Neural cell (in vitro differentiated cells): ENCODE measurements at regions not wholly inside any gene's neighbourhood (a gene's known extent, or its start where the extent isn't known, plus 50 kb on each side); places are given as distances from the start of the nearest gene placed in this dataset.
A peak's percentile ranks its signal among the peaks of the same experiment; 100 is the strongest.

Experiments
- H2AFZ ChIP-seq: fragments of 200-600, 300-800 bp; sonication (generic), shearing (Covaris generic); 2 replicates; pipeline ENCODE4 v1.6.0; 2014; ENCODE audit warnings: low read depth, mild to moderate bottlenecking, antibody characterized with exemption, low read length, moderate library complexity
- H3F3A ChIP-seq: fragments of 200-600 bp; shearing (Covaris generic); 2 replicates; pipeline ENCODE4 v1.6.1; 2016; ENCODE audit warnings: mild to moderate bottlenecking, moderate library complexity, mixed read lengths, antibody characterized with exemption, low read length; ENCODE audit not compliant: insufficient read depth, poor library complexity, severe bottlenecking
- H3K27ac ChIP-seq: fragments of 200-600, 300-800 bp; sonication (generic), shearing (Covaris generic); 2 replicates; pipeline ENCODE4 v1.5.1; 2014; ENCODE audit warnings: mild to moderate bottlenecking, low read length, moderate library complexity
- H3K27me3 ChIP-seq: fragments of 300-800, 200-600 bp; sonication (generic), shearing (Covaris generic); 2 replicates; pipeline ENCODE4 v1.6.0; 2014; ENCODE audit warnings: mild to moderate bottlenecking, low read depth, low read length, moderate library complexity; ENCODE audit not compliant: insufficient read depth
- H3K36me3 ChIP-seq: fragments of 300-800, 200-600 bp; sonication (generic), shearing (Covaris generic); 2 replicates; pipeline ENCODE4 v1.5.1; 2014; ENCODE audit warnings: mild to moderate bottlenecking, antibody characterized with exemption, low read length, moderate library complexity; ENCODE audit not compliant: insufficient read depth
- H3K4me2 ChIP-seq: fragments of 300-800, 200-600 bp; sonication (generic), shearing (Covaris generic); 2 replicates; pipeline ENCODE4 v1.6.0; 2014; ENCODE audit warnings: mild to moderate bottlenecking, low read length
- H3K4me3 ChIP-seq: fragments of 300-800, 200-600 bp; sonication (generic), shearing (Covaris generic); 2 replicates; pipeline ENCODE4 v1.5.1; 2014; ENCODE audit warnings: mild to moderate bottlenecking, low read length, moderate library complexity
- H3K79me2 ChIP-seq: fragments of 200-600 bp; shearing (Covaris generic); replicated peaks from 2 replicates; pipeline ENCODE4 v1.6.0; 2014; ENCODE audit warnings: mild to moderate bottlenecking, low read length, moderate library complexity; ENCODE audit not compliant: insufficient read depth
- H3K9ac ChIP-seq: fragments of 300-800, 200-600 bp; sonication (generic), shearing (Covaris generic); 2 replicates; pipeline ENCODE4 v1.6.1; 2016; ENCODE audit warnings: mild to moderate bottlenecking, low read length, mixed read lengths
- H3K9me2 ChIP-seq: fragments of 200-600 bp; shearing (Covaris generic); 2 replicates; pipeline ENCODE4 v1.6.1; 2016; ENCODE audit warnings: mild to moderate bottlenecking, low read length, mixed read lengths; ENCODE audit not compliant: insufficient read depth
- H3K9me3 ChIP-seq: fragments of 200-600, 300-800 bp; sonication (generic), shearing (Covaris generic); 2 replicates; pipeline ENCODE4 v1.6.1; 2016; ENCODE audit warnings: mild to moderate bottlenecking, mixed run types, low read length, moderate library complexity, mixed read lengths
- H4K20me1 ChIP-seq: fragments of 200-600 bp; shearing (Covaris generic); 2 replicates; pipeline ENCODE4 v1.6.1; 2016; ENCODE audit warnings: mild to moderate bottlenecking, mixed run types; ENCODE audit not compliant: insufficient read depth
- EP300 ChIP-seq: fragments of 450-650 bp; conservative IDR thresholded peaks from 2 replicates; pipeline ENCODE4 v1.6.1; 2014; ENCODE audit warnings: antibody characterized with exemption, mild to moderate bottlenecking, moderate library complexity; ENCODE audit not compliant: poor library complexity, severe bottlenecking
- EZH2 ChIP-seq: fragments of 200-600, 300-800 bp; shearing (Covaris generic), sonication (generic); IDR thresholded peaks from 2 replicates; pipeline ENCODE4 v1.6.1; 2014; ENCODE audit warnings: antibody characterized with exemption, low read length, borderline replicate concordance, mild to moderate bottlenecking; ENCODE audit not compliant: insufficient read depth, poor library complexity, severe bottlenecking
- MXI1 ChIP-seq: fragments of 450-650 bp; conservative IDR thresholded peaks from 2 replicates; pipeline ENCODE4 v1.6.1; 2014; ENCODE audit warnings: antibody characterized with exemption, mild to moderate bottlenecking; ENCODE audit not compliant: poor library complexity, severe bottlenecking
- POLR2AphosphoS5 ChIP-seq: IDR thresholded peaks from 2 replicates; pipeline ENCODE4 v1.6.1; 2012
- RAD21 ChIP-seq: fragments of 450-650 bp; conservative IDR thresholded peaks from 2 replicates; pipeline ENCODE4 v1.6.1; 2014; ENCODE audit warnings: antibody characterized with exemption, mild to moderate bottlenecking, moderate library complexity
- SMC3 ChIP-seq: fragments of 450-650 bp; conservative IDR thresholded peaks from 2 replicates; pipeline ENCODE4 v1.6.1; 2014; ENCODE audit warnings: antibody characterized with exemption, mild to moderate bottlenecking, moderate library complexity; ENCODE audit not compliant: poor library complexity
- TAF1 ChIP-seq: IDR thresholded peaks from 2 replicates; pipeline ENCODE4 v1.6.1; 2012; ENCODE audit warnings: low read depth
- TF ChIP-seq, protein P1 (sequence below): fragments of 450-650 bp; IDR thresholded peaks from 2 replicates; pipeline ENCODE4 v1.5.1; 2014; ENCODE audit warnings: antibody characterized with exemption, mild to moderate bottlenecking, moderate library complexity; ENCODE audit not compliant: poor library complexity, severe bottlenecking
- TF ChIP-seq, protein P2 (sequence below): IDR thresholded peaks from 2 replicates; pipeline ENCODE4 v1.6.1; 2012; ENCODE audit warnings: borderline replicate concordance

- Histone ChIP-seq H3K9ac (no peak overlapping the region), H3K36me3 (no peaks in the 10 kb centered on the region), H3K27me3 (no peaks in the 10 kb centered on the region), H3K4me2 (no peak overlapping the region), H3K9me2 (no peaks in the 10 kb centered on the region), H2AFZ (no peak overlapping the region), H3F3A (no peaks in the 10 kb centered on the region), H3K9me3 (no peaks in the 10 kb centered on the region), H3K27ac (no peak overlapping the region), H4K20me1 (no peaks in the 10 kb centered on the region), H3K79me2 (no peaks in the 10 kb centered on the region), H3K4me3 (no peak overlapping the region)
- TF ChIP-seq EZH2 = no peak
- peak; percentile 60 for TF ChIP-seq POLR2AphosphoS5
These were observed 1562.9 kb upstream of the TENM3 start for GRCh38 chr4:180680305-180680704.

DNA sequence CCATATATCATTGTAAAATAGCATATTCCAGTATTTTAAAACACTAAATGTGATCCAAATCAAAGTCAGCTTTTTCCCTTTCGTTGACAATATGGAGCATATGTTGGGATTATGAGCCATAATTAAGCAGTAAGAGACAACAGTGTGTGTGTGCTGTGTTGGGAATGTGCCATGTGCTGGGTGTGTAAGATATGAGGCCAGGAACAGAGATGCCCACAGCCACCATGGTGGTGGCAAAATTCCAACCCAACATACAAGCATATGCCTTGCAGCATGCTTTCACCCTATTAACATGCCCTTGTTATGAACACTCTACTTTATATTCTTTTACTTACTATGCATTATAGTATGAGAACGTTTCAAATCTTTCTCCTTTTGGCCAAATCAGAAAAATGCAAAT is 1560.4 kb upstream of the TENM3 start:
- no peaks in the 10 kb centered on the region for H3F3A ChIP-seq
- H3K9me3 ChIP-seq = no peaks in the 10 kb centered on the region
- no peak overlapping the region for H3K4me2 ChIP-seq
- no peak overlapping the region for H3K9ac ChIP-seq
- no peaks in the 10 kb centered on the region for H3K27me3 ChIP-seq
- no peaks in the 10 kb centered on the region for H3K9me2 ChIP-seq
- H3K36me3 ChIP-seq = no peaks in the 10 kb centered on the region
- H3K79me2 ChIP-seq = no peaks in the 10 kb centered on the region
- H3K4me3 ChIP-seq = no peak overlapping the region
- H2AFZ ChIP-seq = no peak overlapping the region
- no peak for TF ChIP-seq EP300
- no peak for TF ChIP-seq RAD21
- TF ChIP-seq POLR2AphosphoS5 = no peak
- no peak for TF ChIP-seq SMC3
- TF ChIP-seq, protein P1, sequence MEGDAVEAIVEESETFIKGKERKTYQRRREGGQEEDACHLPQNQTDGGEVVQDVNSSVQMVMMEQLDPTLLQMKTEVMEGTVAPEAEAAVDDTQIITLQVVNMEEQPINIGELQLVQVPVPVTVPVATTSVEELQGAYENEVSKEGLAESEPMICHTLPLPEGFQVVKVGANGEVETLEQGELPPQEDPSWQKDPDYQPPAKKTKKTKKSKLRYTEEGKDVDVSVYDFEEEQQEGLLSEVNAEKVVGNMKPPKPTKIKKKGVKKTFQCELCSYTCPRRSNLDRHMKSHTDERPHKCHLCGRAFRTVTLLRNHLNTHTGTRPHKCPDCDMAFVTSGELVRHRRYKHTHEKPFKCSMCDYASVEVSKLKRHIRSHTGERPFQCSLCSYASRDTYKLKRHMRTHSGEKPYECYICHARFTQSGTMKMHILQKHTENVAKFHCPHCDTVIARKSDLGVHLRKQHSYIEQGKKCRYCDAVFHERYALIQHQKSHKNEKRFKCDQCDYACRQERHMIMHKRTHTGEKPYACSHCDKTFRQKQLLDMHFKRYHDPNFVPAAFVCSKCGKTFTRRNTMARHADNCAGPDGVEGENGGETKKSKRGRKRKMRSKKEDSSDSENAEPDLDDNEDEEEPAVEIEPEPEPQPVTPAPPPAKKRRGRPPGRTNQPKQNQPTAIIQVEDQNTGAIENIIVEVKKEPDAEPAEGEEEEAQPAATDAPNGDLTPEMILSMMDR = no peak
- no peak for TF ChIP-seq TAF1
- TF ChIP-seq EZH2 = no peak
- TF ChIP-seq MXI1 = no peak
- TF ChIP-seq, protein P2, sequence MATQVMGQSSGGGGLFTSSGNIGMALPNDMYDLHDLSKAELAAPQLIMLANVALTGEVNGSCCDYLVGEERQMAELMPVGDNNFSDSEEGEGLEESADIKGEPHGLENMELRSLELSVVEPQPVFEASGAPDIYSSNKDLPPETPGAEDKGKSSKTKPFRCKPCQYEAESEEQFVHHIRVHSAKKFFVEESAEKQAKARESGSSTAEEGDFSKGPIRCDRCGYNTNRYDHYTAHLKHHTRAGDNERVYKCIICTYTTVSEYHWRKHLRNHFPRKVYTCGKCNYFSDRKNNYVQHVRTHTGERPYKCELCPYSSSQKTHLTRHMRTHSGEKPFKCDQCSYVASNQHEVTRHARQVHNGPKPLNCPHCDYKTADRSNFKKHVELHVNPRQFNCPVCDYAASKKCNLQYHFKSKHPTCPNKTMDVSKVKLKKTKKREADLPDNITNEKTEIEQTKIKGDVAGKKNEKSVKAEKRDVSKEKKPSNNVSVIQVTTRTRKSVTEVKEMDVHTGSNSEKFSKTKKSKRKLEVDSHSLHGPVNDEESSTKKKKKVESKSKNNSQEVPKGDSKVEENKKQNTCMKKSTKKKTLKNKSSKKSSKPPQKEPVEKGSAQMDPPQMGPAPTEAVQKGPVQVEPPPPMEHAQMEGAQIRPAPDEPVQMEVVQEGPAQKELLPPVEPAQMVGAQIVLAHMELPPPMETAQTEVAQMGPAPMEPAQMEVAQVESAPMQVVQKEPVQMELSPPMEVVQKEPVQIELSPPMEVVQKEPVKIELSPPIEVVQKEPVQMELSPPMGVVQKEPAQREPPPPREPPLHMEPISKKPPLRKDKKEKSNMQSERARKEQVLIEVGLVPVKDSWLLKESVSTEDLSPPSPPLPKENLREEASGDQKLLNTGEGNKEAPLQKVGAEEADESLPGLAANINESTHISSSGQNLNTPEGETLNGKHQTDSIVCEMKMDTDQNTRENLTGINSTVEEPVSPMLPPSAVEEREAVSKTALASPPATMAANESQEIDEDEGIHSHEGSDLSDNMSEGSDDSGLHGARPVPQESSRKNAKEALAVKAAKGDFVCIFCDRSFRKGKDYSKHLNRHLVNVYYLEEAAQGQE = no peak
- H3K27ac ChIP-seq = no peak overlapping the region
- H4K20me1 ChIP-seq = no peaks in the 10 kb centered on the region

DNA sequence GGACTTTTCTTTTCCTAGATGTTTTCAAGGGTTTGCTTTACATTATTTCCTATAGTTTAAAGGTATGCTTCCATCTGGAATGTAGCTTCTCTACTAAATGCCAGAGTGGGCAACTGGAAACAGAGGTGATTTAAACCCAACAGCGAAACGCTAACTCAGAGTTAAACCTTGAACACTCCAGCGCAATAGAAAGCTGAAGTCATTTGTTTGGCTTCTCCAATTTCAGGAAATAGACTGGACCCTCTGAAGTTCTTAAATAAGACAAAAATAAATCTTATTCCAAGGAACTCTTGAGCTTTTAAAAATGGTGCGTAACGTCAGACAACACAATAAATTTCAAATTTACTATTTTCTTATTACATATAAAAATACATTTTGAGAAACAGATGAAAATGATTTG is 1560.0 kb upstream of the TENM3 start:
- Histone ChIP-seq H3K79me2 (no peaks in the 10 kb centered on the region), H3F3A (no peaks in the 10 kb centered on the region), H2AFZ (no peak overlapping the region), H4K20me1 (no peaks in the 10 kb centered on the region), H3K27me3 (no peaks in the 10 kb centered on the region), H3K4me3 (no peak overlapping the region), H3K27ac (no peak overlapping the region), H3K9ac (no peak overlapping the region), H3K36me3 (no peaks in the 10 kb centered on the region), H3K9me2 (no peaks in the 10 kb centered on the region), H3K9me3 (no peaks in the 10 kb centered on the region), H3K4me2 (no peak overlapping the region)
- TF ChIP-seq EP300 (no peak), POLR2AphosphoS5 (no peak), EZH2 (no peak), RAD21 (no peak), TAF1 (no peak), MXI1 (no peak), SMC3 (no peak)
- TF ChIP-seq, protein P1 = no peak
- TF ChIP-seq, protein P2 = no peak
